GM18499 (cell line): ENCODE measurements at regions not wholly inside any gene's neighbourhood (a gene's known extent, or its start where the extent isn't known, plus 50 kb on each side); places are given as distances from the start of the nearest gene placed in this dataset.

Experiments
- ATAC-seq: cut with Tn5 transposase; IDR thresholded peaks from one replicate; pipeline ENCODE4 v1.9.1; 2021; ENCODE audit warnings: moderate number of reproducible peaks; ENCODE audit not compliant: insufficient read depth, unreplicated experiment

GRCh38 chr4:59805176-59805575 lies 1395.0 kb upstream of the ADGRL3 start:
- no peak for ATAC-seq

DNA sequence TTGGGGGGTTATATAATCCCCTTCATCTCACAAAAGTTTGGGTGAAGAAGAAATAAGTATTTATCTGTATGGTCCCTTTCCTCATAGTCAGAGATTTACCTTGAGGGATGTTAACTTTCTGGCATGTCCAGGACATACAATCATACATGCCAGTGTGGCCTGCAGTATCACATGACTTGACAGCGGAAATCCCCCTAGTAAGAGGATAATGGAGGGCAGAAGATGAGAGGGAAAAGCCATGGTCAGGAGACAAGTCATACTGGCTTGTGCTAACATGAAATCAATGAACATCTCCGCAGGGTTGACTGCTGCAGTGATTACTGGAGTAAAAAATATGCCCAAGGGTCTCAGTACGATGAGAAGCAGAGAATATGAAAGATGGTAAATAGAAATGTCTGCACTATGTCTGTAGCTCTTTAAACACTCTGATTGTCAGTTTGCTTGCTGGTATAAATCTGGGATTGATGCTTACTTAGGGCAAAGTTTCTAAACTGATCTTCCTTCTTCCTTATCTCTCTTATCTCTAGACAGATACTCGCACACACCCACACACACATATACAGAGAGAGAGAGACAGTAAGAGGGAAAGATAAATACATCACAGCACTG lies 1385.6 kb upstream of the ADGRL3 start:
- ATAC-seq: no peak

DNA sequence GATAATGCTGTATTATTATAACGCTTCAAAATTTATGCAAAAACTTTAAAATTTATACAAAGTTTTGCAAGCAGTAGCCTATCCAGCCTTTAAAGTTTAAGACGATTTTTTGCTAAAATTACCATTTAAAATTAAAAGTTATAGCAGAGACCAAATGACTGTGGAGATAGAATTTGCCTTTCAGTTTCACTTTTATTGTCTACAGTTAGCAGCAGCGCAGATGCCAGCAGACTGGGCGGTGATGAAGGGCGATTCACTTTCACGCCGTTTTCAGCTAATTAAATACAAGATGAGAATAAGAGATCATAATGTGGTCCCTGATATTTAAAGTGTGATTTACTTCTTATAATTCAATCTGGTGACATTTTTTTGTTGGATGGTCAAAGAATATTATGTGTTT lies 1381.5 kb upstream of the ADGRL3 start:
- no peak for ATAC-seq

DNA sequence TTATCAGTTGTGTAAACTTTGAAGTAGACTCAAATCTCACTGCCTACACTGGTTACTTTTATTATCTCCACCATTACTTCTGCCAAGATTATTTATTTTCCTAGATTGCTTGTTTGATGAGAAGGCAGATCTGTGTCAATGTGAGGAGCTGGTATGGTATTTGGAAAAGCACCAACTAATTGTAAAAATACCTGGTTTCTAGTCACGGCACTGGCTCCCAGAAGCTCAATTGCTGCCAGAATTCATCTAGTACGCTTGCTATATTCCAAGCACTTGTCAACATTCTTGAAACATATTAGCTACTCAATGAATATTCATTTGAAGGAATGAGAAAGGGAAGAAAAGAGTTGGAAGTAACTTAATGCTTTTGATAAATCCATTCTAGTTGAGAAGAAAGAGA lies 1376.8 kb upstream of the ADGRL3 start:
- no peak for ATAC-seq

- ATAC-seq: no peak
These were observed 1375.0 kb upstream of the ADGRL3 start for GRCh38 chr4:59825104-59825503.

GRCh38 chr4:59831746-59832145 lies 1368.4 kb upstream of the ADGRL3 start:
- no peak for ATAC-seq

DNA sequence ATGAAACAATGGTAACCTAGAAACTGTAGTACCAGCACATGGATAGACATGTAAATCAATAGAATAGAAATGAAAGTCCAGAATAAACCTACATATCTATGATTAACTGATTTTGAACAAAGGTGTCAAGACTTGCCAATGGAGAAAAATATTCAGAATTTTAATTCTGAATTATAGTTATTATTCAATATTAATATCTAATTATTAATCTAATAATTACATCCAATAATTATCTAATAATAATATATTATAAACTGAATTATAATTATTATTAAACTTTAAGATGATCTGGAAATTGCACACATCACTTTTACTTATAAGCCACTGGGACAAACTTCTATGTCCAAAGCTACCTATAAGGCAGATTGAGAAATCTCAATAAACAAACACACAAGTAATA lies 1365.2 kb upstream of the ADGRL3 start:
- no peak for ATAC-seq

DNA sequence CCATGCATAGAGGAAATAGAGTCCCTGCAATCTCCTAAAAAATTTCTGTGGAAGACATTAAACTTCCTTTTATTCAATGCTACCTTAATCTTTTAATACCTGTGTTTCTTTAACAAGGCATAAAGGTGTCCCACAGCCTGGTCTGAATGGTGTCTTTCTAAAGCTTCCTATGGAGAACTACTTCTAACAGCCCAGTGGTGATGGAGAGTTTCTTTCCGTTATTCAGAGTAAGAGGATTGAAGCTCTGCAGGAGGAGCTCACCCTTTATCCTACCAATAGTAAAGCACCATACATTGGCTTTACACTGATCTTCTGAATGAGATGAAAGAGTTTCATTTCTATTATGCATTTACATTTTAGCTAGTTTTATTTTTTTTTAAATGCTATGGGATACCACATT lies 1362.4 kb upstream of the ADGRL3 start:
- ATAC-seq: no peak

- no peak for ATAC-seq
These were observed 1361.9 kb upstream of the ADGRL3 start for GRCh38 chr4:59838236-59838635.

DNA sequence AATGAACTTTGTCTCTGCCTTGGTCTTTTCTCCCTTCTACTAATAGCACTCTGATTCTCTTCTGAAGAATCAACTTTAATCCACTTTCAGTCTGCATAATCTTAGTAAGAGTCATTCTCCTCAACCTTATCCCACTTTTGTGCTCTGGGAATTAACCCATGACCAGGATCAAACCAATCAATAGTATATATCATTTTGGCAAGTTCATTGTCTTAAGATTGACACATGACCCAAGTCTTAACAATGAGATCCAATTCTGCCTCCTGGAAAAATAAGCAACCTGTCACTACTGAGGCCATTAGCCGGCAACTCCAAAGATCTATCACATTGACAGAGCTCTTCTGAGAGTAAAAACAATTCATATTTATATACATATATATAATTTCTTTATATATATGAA lies 1358.4 kb upstream of the ADGRL3 start:
- no peak for ATAC-seq

DNA sequence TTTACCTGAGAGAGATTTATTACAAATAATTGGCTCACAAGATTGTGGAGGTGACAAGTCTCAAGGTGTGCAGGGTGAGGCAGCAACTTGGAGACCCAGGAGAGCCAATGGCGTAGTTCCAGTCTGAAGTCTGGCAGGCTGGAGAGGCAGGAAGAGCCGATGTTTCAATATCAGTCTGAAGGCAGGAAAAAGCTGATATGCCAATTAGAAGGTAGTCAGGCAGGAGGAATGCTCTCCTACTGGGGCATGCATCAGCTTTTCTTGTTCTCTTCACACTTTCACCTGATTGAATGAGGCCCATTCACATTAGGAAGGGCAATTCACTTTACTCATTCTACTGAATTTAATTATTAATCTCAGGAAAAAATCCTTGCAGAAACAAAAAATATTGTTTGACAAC lies 1351.7 kb upstream of the ADGRL3 start:
- ATAC-seq: no peak

- ATAC-seq: no peak
These were observed 1344.3 kb upstream of the ADGRL3 start for GRCh38 chr4:59855630-59856352.

GRCh38 chr4:59869056-59869455 lies 1331.1 kb upstream of the ADGRL3 start:
- no peak for ATAC-seq

GRCh38 chr4:59869559-59869958 lies 1330.6 kb upstream of the ADGRL3 start:
- ATAC-seq: no peak

DNA sequence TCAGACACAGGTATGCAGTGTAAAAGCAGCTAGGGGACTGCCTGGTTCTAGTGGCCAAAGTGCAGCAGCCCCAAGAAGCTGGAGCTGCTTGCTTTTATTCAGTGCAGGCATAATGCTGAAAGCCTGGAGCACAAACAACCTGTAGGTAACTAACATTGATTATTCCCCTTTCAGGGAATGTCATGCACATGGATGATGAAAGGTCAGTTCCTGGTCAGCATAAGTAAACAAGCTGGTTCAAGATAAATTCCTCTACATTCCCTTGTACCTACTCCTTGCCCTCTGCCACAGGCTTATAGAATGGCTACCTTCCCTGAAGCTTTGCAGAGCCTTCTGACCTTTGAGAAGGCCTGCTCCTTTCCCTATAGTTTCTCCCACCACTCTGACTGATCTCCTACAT lies 1318.5 kb upstream of the ADGRL3 start:
- ATAC-seq: no peak

GRCh38 chr4:59904331-59904730 lies 1295.8 kb upstream of the ADGRL3 start:
- no peak for ATAC-seq

DNA sequence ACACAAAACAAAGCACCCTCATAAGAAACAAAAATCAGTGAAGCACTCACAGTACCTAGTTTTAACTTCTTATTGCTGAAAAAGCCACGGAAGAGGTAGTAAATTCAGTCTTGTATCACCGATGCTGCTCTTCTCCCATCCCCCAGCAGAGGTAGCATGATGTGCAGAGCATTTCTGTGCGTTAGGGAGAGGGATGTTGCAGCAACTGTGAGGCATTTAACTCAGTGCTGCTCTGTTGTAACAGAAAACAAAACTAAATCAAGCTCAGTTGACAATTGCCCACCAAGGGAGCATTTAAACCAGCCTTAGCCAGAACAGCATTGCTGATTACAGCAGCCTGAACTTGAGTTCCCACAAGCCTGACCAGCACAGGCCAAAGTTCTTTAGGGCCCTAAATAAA lies 1279.7 kb upstream of the ADGRL3 start:
- no peak for ATAC-seq

DNA sequence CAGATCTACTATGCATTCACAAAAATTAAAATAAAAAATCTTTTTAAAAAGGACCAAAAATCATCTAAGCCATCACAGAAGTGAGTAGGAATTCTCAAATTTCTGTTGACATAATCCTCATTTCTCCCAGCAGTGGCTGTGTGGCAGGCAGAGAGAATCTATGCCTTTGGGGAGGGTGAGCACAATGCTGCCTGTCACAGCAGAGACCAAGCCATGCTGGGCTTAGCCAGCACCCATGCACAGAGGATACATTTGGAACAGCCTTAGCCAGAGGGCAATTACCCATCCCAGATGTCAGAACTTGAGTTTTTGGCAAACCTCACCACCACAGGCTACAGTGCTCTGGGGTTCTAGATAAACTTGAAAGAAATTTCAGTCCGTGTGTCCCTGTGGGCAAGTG lies 1274.8 kb upstream of the ADGRL3 start:
- ATAC-seq: no peak

DNA sequence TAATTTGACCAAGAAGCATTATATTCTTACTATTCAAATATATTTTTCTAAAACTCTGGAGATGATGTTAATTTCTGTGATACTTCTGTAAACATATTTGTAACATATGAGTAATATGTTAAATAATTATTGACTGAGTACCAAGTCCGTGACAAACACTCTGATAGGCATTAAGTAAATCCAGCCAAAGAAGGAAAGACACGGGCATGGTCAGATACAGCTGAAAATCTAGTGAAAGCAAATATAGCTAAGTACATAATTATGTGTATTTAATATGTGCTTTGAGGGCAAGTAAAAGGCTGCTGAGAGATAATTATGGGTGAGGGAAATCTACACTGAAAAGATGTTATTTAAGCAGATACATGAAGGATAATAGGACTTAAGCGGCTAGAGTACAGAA lies 1263.6 kb upstream of the ADGRL3 start:
- no peak for ATAC-seq

GRCh38 chr4:59938166-59938565 lies 1262.0 kb upstream of the ADGRL3 start:
- no peak for ATAC-seq

- ATAC-seq: no peak
These were observed 1254.8 kb upstream of the ADGRL3 start for GRCh38 chr4:59945277-59945676.

DNA sequence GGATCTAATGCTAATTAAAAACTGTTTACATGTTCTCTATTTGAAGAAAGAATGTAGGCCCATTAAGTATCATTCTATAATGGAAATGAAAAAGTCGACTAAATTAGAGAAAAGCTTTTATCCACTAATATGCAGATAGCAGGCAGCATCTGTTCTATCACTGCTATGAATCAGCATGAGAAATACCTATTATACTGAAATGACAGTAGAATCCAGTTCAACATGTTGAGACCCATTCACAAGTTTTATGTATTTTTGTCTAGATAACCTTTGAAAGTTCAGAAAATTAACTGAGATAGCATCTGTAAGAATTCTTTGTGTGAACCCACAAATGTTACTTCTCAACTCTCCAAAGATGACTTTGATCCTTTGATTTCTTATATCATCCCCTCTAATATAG lies 1254.4 kb upstream of the ADGRL3 start:
- no peak for ATAC-seq
